Neural progenitor cell (in vitro differentiated cells): ENCODE measurements at regions not wholly inside any gene's neighbourhood (a gene's known extent, or its start where the extent isn't known, plus 50 kb on each side); places are given as distances from the start of the nearest gene placed in this dataset.

Experiments used
- CTCF ChIP-seq: fragments of 200-600 bp; sonication (generic); IDR thresholded peaks from 2 replicates; pipeline ENCODE4 v1.5.1; 2017; ENCODE audit warnings: antibody characterized with exemption, mild to moderate bottlenecking
- EZH2 ChIP-seq: fragments of 200-600 bp; sonication (generic); IDR thresholded peaks from 2 replicates; pipeline ENCODE4 v1.6.1; 2017; ENCODE audit warnings: antibody characterized with exemption, mild to moderate bottlenecking, moderate library complexity
- EZH2phosphoT487 ChIP-seq: fragments of 200-600 bp; sonication (generic); IDR thresholded peaks from 2 replicates; pipeline ENCODE4 v1.6.1; 2017; ENCODE audit warnings: antibody characterized with exemption

- no peak for TF ChIP-seq EZH2phosphoT487
- no peak for TF ChIP-seq CTCF
- no peak for TF ChIP-seq EZH2
Measured at GRCh38 chr13:24076636-24077035, 83.9 kb upstream of the SPATA13 start.
